Vagina (tissue), 2 donors: ENCODE measurements at regions not wholly inside any gene's neighbourhood (a gene's known extent, or its start where the extent isn't known, plus 50 kb on each side); places are given as distances from the start of the nearest gene placed in this dataset.

Source experiments
- CTCF ChIP-seq, 3 experiments: fragments of 450-650 bp in 2 of 3; fragments of 200-600 bp in 1 of 3; sonication (generic) in 1 of 3; IDR thresholded peaks; one replicate each; pipeline ENCODE4 v1.5.1; 2017 to 2019; ENCODE audit warnings: antibody characterized with exemption in 3 of 3, mild to moderate bottlenecking in 2 of 3, moderate library complexity in 2 of 3
- POLR2A ChIP-seq, 2 donors: fragments of 450-650 bp; IDR thresholded peaks; one replicate each; pipeline ENCODE4 v1.6.1; 2017; ENCODE audit warnings: antibody characterized with exemption in 2 of 2, mild to moderate bottlenecking in 2 of 2, moderate library complexity in 2 of 2

- TF ChIP-seq CTCF (IDR thresholded peaks at IDR 0.05) = no peak
- TF ChIP-seq POLR2A (IDR thresholded peaks at IDR 0.05) = no peak
Observed at GRCh38 chr4:124177647-124178425, 534.7 kb downstream of the ANKRD50 start.
